Head of caudate nucleus (tissue), 42 donors: ENCODE measurements at regions not wholly inside any gene's neighbourhood (a gene's known extent, or its start where the extent isn't known, plus 50 kb on each side); places are given as distances from the start of the nearest gene placed in this dataset.

Source experiments
- DNase-seq, 42 donors: peaks; one replicate each; pipeline versions ENCODE4 v3.0.0 to v3.0.0-alpha.2; 2020 to 2021; ENCODE audit warnings: mixed read lengths in 7 of 42
- intact Hi-C: fragments of 100-400 bp; cut with DNase I; formaldehyde crosslinking; loops from one replicate; pipeline ENCODE4 v1.15.0; 2022

DNA sequence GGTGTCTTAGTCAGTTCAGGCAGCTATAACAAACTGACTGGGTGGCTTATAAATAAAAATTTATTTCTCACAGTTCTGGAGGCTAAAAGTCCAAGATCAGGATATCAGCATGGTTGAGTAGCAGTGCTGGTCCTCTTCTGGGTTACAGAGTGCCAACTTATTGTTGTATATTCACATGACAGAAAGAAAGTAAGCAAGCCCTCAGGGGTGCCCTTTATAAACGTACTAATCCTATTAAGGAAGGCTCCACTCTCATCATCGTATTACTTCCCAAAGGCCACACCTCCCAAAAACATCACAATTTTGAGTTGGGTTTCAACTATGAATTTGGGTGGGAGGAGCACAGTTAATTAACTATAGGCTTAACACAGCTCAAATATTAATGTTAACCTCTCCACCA lies 653.0 kb downstream of the DIPK2A start:
- DNase-seq, result no peak
- intact Hi-C loops, result no loop called here

DNA sequence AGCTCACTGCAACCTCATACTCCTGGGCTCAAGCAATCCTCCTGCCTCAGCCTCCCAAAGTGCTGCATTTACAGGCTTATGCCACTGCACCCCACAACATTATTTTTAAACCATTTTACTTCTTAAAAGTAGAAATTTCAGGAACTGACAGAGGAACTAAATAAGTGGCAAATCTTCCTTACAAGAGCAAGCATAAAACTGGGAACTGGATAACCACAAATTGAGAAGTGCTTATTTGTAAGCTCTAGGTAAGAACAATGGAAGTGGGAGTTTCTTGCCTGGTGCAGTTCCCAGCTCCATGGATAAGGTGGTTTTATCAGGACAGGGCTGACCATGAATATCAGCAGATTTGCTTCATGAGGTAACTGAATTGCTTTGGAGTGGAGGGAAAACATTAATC lies 655.2 kb downstream of the DIPK2A start:
- intact Hi-C loops, result no loop called here
- no peak for DNase-seq

DNA sequence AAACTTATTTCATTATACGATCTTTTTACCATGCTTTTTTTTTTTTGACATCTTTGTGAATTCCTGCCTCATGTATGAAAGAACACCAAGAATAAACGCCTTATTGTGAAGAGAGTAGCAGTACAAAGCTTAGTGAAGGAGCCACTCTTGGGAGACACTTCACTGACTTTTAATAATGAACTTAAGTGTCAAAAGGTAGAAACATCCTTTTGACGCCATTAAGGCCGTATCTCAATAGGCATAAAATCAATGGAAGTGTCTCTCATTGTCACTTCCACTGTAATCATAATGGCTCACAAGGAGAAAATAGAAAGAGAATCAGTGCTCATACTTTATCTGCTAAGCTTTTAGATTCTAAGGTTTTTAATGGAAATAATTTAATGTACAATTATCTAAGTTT lies 657.8 kb downstream of the DIPK2A start:
- DNase-seq, result no peak

DNA sequence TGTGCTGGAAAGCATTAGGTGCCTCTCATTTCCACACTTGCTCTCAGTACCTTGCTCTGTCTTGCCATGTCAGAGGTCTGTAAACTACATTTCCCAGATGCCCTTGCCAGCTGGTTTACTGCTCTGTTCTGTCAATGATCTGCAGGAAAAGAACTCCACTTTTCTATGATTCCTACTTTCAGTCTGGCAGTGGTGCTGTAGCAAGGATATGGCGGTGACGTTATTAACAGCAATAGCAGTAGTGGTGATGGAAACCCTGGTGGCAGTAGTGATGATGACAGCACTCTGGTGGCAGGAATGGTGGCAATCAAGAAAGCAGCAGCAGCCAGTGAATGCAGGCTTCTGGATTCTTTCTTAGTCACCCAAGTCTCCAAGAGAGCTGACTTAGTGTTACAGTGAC lies 665.2 kb downstream of the DIPK2A start:
- intact Hi-C loops, result no loop called here
- DNase-seq, result no peak

More for the DNA sequence above, 657.8 kb downstream of the DIPK2A start:
- intact Hi-C loops, result no loop called here

DNA sequence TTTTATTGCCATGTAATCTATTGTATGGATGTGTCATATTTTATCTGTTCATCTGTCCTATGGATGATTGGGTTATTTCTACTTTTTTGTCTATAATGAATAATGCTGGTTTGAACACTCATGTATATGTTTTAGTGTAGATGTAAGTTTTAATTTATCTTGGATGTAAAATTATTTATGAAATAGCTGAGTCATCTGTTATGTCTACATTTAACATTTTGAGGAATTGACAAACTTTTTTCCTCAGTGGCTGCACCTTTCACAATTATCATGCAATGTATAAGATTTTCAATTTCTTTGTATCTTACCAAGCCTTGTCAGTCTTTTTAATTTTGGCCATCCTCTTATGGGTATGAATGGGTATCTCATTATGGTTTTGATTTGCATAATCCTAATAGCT lies 666.4 kb downstream of the DIPK2A start:
- intact Hi-C loops, result no loop called here
- DNase-seq, result no peak

DNA sequence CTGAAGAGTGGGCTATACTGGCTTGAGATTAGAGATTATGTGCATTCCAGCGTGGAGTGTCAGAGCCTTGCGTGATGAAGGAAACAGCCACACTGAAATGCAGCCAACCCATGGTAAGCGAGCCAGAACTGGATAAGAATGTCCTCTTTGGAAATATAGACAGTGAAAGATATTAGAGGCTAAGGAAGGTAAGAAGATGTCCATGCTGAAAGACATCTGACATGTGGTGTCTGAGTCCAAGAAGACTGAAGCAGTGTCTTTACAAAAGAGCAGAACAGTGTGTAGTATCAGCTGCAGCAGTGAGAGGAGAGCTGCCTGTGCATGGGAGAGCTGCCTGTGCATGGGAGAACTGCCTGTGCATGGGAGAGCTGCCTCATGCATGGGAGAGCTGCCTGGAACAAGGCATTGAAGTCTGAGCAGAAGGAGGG lies 672.2 kb downstream of the DIPK2A start:
- intact Hi-C loops, result no loop called here
- DNase-seq, result peak in 27 of 42 donors; percentile 5 to 67 (median 34)

DNA sequence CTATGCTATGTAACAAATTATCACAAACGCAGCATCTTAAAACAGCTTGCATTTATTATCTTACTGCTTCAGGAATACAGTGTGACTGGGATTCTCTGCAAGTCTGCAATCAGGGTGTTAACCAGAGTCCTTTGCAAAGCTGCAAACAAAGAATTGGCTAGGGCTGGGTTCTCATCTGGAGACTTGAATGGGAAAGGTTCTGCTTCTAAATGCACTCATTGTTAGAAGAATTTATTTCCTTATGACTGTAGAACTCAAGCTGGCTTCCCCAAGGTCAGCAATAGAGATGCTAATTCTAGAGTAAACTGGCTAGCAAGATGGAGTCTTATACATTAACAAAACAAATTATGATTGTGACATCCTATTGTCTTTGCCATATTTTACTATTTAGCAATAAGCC lies 673.7 kb downstream of the DIPK2A start:
- no peak for DNase-seq

DNA sequence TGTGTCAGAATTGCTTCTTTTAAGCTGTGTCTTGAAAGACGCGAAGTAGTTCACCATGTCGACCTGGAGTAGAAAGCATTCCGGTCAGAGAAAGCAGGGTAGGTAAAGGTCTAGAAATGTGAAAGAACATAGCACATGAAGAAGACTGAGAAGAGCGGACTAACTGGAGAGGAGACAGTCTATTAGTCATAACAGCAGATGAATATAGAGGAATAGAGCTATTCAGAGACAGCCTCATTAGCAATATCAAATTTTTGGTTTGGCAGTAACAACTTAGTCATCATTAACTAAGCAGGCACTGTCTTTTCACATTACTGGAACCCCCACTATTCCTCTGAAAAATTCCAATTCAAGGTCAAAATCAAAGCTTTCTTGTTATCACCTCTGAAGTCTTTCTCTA lies 678.8 kb downstream of the DIPK2A start:
- intact Hi-C loops, result no loop called here
- DNase-seq, result no peak

More for the DNA sequence above, 673.7 kb downstream of the DIPK2A start:
- intact Hi-C loops, result no loop called here

DNA sequence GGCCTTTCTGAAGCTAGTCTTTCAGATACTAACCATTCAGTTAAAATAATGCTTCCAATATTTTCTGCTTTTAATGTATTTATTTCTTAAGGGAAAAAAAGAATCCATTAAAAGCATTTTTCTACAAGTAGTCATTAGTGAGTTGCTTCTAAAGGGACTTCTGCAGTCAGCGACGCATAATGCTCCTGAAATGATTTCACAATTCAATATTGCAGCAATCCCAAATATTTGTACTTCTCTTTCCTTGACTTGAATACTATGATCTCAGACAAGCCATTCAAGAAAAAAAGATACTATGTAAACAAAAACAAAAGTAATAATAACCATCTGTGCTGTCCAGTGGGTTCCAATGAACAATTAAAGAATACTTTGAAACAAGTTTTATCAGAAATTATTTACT lies 681.0 kb downstream of the DIPK2A start:
- intact Hi-C loops, result no loop called here
- DNase-seq, result no peak

DNA sequence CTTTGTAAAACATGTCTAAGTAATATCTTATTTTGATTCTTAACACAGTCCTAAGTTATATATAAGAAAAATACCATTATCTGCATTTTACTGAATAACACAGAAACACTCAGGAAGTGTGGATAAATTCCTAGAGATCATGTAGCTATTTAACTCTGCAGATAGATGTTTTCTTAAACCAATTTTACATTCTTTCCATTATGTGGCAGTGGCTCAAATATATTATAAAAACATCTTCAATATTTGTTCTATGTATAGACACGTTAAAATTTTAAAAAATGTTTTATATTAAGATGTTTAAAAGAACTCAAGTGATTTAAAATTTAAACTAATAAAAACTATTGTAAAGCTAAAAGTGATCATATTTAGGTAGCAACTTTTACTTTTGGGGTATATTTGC lies 683.8 kb downstream of the DIPK2A start:
- DNase-seq, result no peak
- intact Hi-C loops, result no loop called here

DNA sequence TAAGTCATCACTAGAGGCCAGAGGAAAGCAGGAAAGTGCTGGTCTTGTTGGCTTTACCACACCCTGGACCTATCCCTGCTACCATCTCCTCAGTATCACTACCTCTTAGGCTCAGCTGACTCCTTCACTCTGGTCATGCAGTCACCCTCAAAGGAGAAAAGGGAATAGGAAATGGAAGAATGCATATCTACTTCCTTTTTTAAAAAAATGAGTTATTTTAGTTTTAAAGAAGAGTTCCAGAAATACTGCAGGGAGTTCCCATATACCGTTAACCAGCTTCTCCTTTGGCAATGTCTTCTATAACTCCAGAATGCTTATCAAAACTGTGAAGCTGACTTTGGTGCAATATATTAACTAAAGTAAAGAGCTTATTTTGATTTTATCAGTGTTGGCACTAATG lies 688.6 kb downstream of the DIPK2A start:
- intact Hi-C loops, result no loop called here
- DNase-seq, result no peak

DNA sequence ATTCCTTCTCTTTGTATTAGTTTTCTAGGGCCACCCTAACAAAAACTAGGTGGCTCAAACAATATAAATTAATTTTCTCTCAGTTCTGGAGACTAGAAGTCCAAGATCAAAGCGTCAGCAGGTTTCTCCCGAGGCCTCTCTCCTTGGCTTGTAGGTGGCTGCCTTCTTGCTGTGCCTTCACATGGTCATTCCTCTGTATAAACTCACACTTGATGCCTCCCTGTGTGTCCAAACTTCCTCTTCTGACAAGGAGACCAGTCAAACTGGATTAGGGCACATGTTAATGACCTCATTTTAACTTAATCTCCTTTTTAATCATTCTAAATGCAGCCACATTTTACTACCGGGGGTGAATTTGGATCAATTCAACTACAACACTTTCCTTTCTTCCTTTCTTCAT lies 691.1 kb downstream of the DIPK2A start:
- intact Hi-C loops, result no loop called here

DNA sequence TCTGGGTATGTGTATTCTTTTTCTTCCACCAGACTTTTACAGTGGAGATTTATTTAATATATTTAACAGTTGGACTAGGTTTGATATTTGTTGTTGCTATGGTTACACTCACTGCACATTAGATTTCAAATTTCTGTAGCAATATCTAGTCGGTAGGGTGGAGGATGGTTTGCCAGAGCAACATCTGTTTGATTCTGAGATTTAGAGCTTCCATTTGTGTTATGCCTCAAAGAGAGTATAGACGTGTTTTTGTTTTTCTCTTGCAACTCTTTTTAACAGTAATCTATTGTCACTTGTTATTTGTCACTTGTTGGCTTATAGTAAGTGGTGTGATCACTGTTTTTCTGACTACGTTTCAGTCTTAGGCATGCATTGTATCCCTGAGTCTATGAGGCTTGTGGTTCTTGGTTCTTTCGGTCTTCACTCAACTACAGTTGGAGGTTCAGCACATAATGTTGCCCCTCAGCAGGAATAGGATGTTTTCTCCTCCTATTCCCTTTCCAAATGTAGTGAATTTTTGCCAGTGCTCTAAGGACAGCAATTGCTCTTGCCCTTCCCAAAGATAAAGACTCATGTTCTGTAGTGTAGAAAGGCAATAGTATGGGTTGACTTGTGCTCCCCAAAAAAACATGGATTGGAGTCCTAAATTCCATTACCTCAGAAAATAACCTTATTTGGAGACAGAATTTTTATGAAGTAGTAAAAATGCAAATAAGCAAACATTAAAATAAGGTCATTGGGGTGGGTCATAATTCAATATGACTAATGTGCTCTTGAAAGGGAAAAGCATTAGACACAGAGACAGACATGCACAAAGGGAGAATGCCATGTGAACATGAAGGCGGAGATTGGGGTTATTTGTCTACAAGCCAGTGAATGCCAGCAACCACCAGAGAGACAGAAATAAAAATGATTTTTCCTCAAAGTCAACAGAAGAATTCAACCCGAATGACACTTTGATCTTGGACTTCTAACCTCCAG lies 692.1 kb downstream of the DIPK2A start:
- peak in 14 of 42 donors; percentile 6 to 68 (median 28) for DNase-seq
- intact Hi-C loops, result no loop called here

More for the DNA sequence above, 691.1 kb downstream of the DIPK2A start:
- peak in 2 of 42 donors; percentile 9 to 20 for DNase-seq

DNA sequence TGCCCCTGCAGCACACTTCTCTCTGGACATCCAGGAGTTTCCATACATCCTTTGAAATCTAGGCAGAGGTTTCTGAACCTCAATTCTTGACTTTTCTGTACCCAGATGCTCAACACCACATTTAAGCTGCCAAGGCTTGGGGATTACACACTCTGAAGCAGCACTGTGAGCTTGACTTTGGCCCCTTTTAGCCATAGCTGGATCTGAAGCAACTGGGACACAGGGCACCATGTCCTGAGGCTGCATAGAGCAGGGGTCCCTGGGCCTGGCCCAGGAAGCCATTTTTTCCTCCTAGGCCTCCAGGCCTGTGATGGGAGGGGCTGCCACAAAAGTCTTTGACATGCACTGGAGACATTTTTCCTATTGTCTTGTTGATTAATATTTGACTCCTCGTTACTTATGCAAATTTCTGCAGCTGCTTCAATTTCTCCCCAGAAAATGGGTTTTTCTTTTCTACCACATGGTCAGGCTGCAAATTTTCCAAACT lies 694.0 kb downstream of the DIPK2A start:
- intact Hi-C loops, result no loop called here
- DNase-seq, result no peak

DNA sequence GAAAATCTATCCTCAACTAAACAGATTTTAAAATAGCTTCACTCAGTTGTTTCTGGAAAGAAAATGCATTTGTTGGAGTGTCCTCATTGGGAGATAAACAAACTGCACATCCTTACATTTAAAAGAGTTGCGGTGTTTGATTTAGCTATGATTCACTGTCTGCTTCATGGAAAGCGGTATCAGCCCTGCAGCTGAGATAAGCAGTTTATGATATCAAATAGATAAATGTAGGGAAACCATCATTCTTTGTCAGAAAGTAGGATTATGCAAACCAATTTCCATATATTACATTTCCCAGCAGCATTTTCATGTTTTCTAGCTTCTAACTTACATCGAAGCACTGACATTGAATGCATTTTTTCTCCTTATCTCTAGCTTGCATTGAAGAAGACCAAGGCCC lies 698.9 kb downstream of the DIPK2A start:
- no peak for DNase-seq

DNA sequence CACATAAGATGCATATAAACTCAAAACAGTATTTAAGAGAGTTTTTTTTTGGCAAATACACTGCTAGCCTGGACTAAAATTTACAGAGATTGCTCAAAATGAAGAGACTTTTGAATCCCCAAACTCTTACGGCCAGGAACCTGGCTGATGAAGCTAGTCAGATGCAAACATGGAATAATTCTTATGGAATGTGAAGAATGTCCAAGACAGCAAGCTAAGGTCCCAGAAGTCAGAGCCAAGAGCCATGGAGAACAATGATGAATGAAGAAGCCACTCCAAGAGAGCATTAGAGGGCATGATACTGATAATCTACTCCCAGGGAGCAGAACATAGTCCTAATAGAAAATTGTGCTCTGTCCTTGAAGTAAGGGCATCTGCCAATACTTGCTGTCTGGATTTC lies 705.5 kb downstream of the DIPK2A start:
- no peak for DNase-seq
- intact Hi-C loops, result no loop called here

More for the DNA sequence above, 698.9 kb downstream of the DIPK2A start:
- intact Hi-C loops, result no loop called here

DNA sequence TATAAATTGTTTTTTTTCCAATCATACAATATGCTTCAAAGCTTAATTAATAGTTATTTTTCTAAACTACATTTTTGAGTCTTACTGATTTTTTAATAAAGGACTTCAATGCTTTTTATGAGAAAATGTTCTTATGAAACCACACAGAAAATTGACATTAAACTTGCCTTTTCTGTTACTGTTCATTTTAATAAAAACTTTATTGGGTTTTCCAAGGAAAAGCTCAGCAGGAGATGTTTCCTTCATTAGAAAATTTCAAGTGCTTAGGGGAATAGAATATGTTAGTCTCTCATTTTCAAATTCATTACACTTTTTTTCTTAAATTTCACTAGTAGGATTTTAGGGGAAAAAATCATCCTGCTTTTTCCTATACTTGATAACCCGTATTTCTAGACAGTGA lies 711.4 kb downstream of the DIPK2A start:
- no peak for DNase-seq
- intact Hi-C loops, result no loop called here

DNA sequence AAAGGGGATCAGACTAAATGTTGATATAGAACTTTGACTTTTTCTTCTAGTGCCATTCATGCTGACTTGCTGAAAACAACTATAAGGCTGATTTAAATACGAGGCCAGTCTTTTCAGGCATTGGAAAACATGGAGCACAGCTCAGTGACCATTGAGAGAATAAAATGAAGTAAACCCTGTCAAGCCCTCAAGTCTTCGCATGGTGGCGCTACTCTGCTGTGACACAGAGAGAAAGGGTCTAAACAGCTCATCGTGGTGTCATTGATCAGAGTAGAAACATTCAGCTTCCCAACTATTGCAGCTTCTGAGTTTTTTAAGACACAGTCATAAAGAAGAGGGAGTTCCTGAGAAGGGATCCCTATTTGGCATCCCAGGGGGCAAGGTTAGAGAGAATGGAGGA lies 716.2 kb downstream of the DIPK2A start:
- intact Hi-C loops, result no loop called here
- no peak for DNase-seq

DNA sequence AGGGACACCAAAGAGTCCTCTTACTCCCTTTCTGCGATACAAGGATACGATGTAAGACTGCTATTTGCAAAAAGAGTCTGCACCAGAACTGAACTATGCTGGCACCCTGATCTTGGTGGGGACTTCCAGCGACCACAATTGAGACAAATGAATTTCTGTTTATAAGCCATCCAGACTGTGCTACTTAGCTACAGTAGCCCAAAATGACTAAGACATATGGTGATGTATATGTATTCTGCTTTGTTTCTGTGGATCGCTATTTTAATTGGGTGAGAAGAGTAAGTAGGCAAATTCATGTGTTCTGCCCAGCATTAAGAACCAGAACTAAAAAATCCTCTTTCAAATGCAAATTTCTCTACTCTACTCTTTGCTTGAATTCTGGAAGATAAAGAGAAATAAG lies 720.9 kb downstream of the DIPK2A start:
- intact Hi-C loops, result no loop called here
- DNase-seq, result no peak

DNA sequence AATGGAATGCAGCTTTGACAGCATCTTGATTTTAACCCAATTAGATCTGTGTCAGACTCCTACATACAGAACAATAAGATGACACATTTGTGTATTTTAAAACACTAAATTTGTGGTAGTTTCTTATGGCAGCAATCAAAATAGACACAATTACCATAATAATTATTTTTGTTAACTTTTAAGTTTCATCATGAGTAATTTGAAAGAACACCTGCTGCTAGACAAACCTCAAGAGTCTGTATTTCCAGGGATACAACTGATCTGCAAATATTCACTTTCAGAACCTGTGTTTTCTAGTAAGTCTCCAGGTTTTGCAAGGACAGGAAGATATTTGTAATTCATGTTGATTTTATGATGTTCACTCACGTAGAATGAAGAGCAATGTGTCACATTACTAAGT lies 736.8 kb downstream of the DIPK2A start:
- intact Hi-C loops, result no loop called here

DNA sequence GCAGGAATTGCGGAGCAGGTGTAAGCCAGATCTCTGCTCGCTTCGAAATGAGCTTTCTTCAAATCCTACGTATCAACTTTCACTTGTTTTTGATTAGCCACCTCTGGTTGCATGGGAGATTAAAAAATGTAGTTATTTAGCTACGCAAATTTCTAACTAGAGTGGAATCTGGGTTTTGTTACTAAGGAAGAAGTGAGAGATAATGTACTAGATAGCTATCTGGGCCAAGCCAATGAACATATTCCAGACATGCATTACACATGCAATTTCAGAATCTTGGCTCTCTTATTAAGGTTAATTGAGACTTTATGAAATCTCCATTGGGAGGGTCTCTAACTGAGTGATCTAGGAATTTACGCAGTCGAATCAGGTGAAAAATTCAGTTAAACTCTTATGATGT lies 765.7 kb downstream of the DIPK2A start:
- intact Hi-C loops, result no loop called here

More for the DNA sequence above, 736.8 kb downstream of the DIPK2A start:
- DNase-seq, result no peak

More for the DNA sequence above, 765.7 kb downstream of the DIPK2A start:
- DNase-seq, result no peak
